Dermis blood vessel endothelial cell (primary cell): ENCODE measurements at regions not wholly inside any gene's neighbourhood (a gene's known extent, or its start where the extent isn't known, plus 50 kb on each side); places are given as distances from the start of the nearest gene placed in this dataset.
A peak's percentile ranks its signal among the peaks of the same experiment; 100 is the strongest.
"Not testable (repeated sequence)": the region's sequence is repeated elsewhere in the genome, so short reads cannot be mapped to it uniquely, and the experiment has no call there.

Experiments
- DNase-seq: peaks from one replicate; pipeline ENCODE4 v3.0.0; 2010

GRCh38 chr2:236908439-236909192 lies 177.1 kb upstream of the COPS8 start:
- no peak for DNase-seq

GRCh38 chr2:236909193-236909504 lies 176.5 kb upstream of the COPS8 start:
- DNase-seq = no peak

GRCh38 chr2:236909802-236910201 lies 175.9 kb upstream of the COPS8 start:
- DNase-seq = no peak

- DNase-seq = no peak
Measured at GRCh38 chr2:236910781-236911495, 174.8 kb upstream of the COPS8 start.

- DNase-seq = no peak
Measured at GRCh38 chr2:236912326-236913120, 173.2 kb upstream of the COPS8 start.

GRCh38 chr2:236915186-236915585 lies 170.5 kb upstream of the COPS8 start:
- DNase-seq = no peak

- DNase-seq = no peak
Measured at GRCh38 chr2:236915726-236916125, 170.0 kb upstream of the COPS8 start.

GRCh38 chr2:236916181-236916580 lies 169.5 kb upstream of the COPS8 start:
- DNase-seq = peak; percentile 10

- DNase-seq = no peak
Measured at GRCh38 chr2:236916651-236917050, 169.0 kb upstream of the COPS8 start.

- DNase-seq = no peak
Measured at GRCh38 chr2:236917164-236917563, 168.5 kb upstream of the COPS8 start.

- DNase-seq = peak; percentile 35
Measured at GRCh38 chr2:236918545-236918944, 167.1 kb upstream of the COPS8 start.

- DNase-seq = peak; percentile 65
Measured at GRCh38 chr2:236919209-236919608, 166.5 kb upstream of the COPS8 start.

GRCh38 chr2:236919801-236920379 lies 165.8 kb upstream of the COPS8 start:
- DNase-seq = not testable (repeated sequence)

- DNase-seq = no peak
Measured at GRCh38 chr2:236922061-236922460, 163.6 kb upstream of the COPS8 start.

GRCh38 chr2:236928380-236929037 lies 157.2 kb upstream of the COPS8 start:
- peak; percentile 48 for DNase-seq

GRCh38 chr2:236932831-236933361 lies 152.8 kb upstream of the COPS8 start:
- no peak for DNase-seq

GRCh38 chr2:236934166-236934565 lies 151.5 kb upstream of the COPS8 start:
- no peak for DNase-seq

- no peak for DNase-seq
Measured at GRCh38 chr2:236934656-236935055, 151.0 kb upstream of the COPS8 start.

- no peak for DNase-seq
Measured at GRCh38 chr2:236935083-236935482, 150.6 kb upstream of the COPS8 start.

GRCh38 chr2:236935631-236936445 lies 149.9 kb upstream of the COPS8 start:
- DNase-seq = no peak

GRCh38 chr2:236936446-236936940 lies 149.2 kb upstream of the COPS8 start:
- no peak for DNase-seq
